PC-3 (cell line): ENCODE measurements at regions not wholly inside any gene's neighbourhood (a gene's known extent, or its start where the extent isn't known, plus 50 kb on each side); places are given as distances from the start of the nearest gene placed in this dataset.
"Not testable (repeated sequence)": the region's sequence is repeated elsewhere in the genome, so short reads cannot be mapped to it uniquely, and the experiment has no call there.

Experiments
- ATAC-seq: fragments of 200-7000 bp; cut with Tn5 transposase; 2 replicates; pipeline ENCODE4 v1.9.1; 2020; ENCODE audit warnings: mild to moderate bottlenecking, moderate library complexity
- BruUV-seq: library from RNA; stranded (reverse); fragments of 400-500 nt; replicated peaks from 2 replicates; lab custom pipeline; 2021; lab: Mats Ljungman, UMichigan
- CTCF ChIA-PET: fragments of 300-600 bp; sonication (Branson Sonifier 250); formaldehyde crosslinking; loops from one replicate; lab custom pipeline; 2022; ENCODE audit warnings: antibody characterized with exemption; lab: Charles Lee
- POLR2A ChIA-PET: fragments of 300-600 bp; sonication (Branson Sonifier 250); formaldehyde crosslinking; loops from one replicate; lab custom pipeline; 2022; ENCODE audit warnings: antibody characterized with exemption; ENCODE audit not compliant: unreplicated experiment; lab: Charles Lee
- DNase-seq: peaks from one replicate; pipeline ENCODE4 v3.0.0-alpha.2; 2015
- H2AFZ ChIP-seq: fragments of 300-600 bp; sonication (generic); 2 replicates; pipeline ENCODE4 v1.6.0; 2016; ENCODE audit warnings: antibody characterized with exemption, low read length
- H3F3A ChIP-seq: fragments of 300-600 bp; sonication (generic); one replicate; pipeline ENCODE4 v1.6.0; 2017; ENCODE audit warnings: antibody characterized with exemption, low read length, control low read depth, mild to moderate bottlenecking; ENCODE audit not compliant: unreplicated experiment
- H3K27ac ChIP-seq: fragments of 300-600 bp; sonication (generic); 2 replicates; pipeline ENCODE4 v1.5.1; 2016; ENCODE audit warnings: mild to moderate bottlenecking, low read length
- H3K27me3 ChIP-seq: fragments of 300-600 bp; sonication (generic); 2 replicates; pipeline ENCODE4 v1.6.1; 2016; ENCODE audit warnings: low read length, mixed read lengths
- H3K36me3 ChIP-seq: fragments of 300-600 bp; sonication (generic); 2 replicates; pipeline ENCODE4 v1.6.1; 2016; ENCODE audit warnings: low read depth, mixed run types, low read length, mixed read lengths
- H3K4me1 ChIP-seq: fragments of 300-600 bp; sonication (generic); 2 replicates; pipeline ENCODE4 v1.5.1; 2016; ENCODE audit warnings: low read length; ENCODE audit not compliant: insufficient read depth
- H3K4me2 ChIP-seq: fragments of 300-600 bp; sonication (generic); 2 replicates; pipeline ENCODE4 v1.6.0; 2016; ENCODE audit warnings: low read length
- H3K4me3 ChIP-seq: fragments of 300-600 bp; sonication (generic); 2 replicates; pipeline ENCODE4 v1.5.1; 2016; ENCODE audit warnings: mild to moderate bottlenecking, low read length, mixed read lengths
- H3K79me2 ChIP-seq: fragments of 300-600 bp; sonication (generic); 2 replicates; pipeline ENCODE4 v1.6.1; 2017; ENCODE audit warnings: low read length, mixed read lengths
- H3K9ac ChIP-seq: fragments of 300-600 bp; sonication (generic); 2 replicates; pipeline ENCODE4 v1.6.0; 2016; ENCODE audit warnings: mild to moderate bottlenecking, low read length
- H3K9me2 ChIP-seq: fragments of 300-600 bp; sonication (generic); replicated peaks from 2 replicates; pipeline ENCODE4 v1.6.1; 2016; ENCODE audit warnings: mixed run types, low read length, mixed read lengths
- H3K9me3 ChIP-seq: fragments of 300-600 bp; sonication (generic); 2 replicates; pipeline ENCODE4 v1.6.1; 2016; ENCODE audit warnings: low read length, mixed read lengths
- H4K20me1 ChIP-seq: fragments of 300-600 bp; sonication (generic); 2 replicates; pipeline ENCODE4 v1.6.1; 2016; ENCODE audit warnings: low read length, mixed read lengths
- EZH2 ChIP-seq: fragments of 300-600 bp; sonication (generic); IDR thresholded peaks from one replicate; pipeline ENCODE4 v1.6.1; 2017; ENCODE audit warnings: antibody characterized with exemption, mild to moderate bottlenecking, low read length; ENCODE audit not compliant: unreplicated experiment
- EZH2phosphoT487 ChIP-seq: fragments of 300-600 bp; sonication (generic); IDR thresholded peaks from 2 replicates; pipeline ENCODE4 v1.6.1; 2018; ENCODE audit warnings: mild to moderate bottlenecking, antibody characterized with exemption, low read length, borderline replicate concordance
- intact Hi-C: fragments of 100-400 bp; cut with micrococcal nuclease; formaldehyde crosslinking; loops from 2 replicates; pipeline ENCODE4 v1.9.0; 2023
- TF ChIP-seq, protein P1 (sequence below): fragments of 300-600 bp; sonication (generic); conservative IDR thresholded peaks from 2 replicates; pipeline ENCODE4 v1.5.1; 2017; ENCODE audit warnings: antibody characterized with exemption, low read depth, mild to moderate bottlenecking, low read length

- H3K4me3 ChIP-seq = no peak overlapping the region
- CTCF ChIA-PET = no interaction called here
- no TSS peak for BruUV-seq
- DNase-seq = no peak
- POLR2A ChIA-PET = no interaction called here
- H2AFZ ChIP-seq = no peak overlapping the region
- H3K79me2 ChIP-seq = no peaks in the 10 kb centered on the region
- no peak for ATAC-seq
- no peaks in the 10 kb centered on the region for H3K36me3 ChIP-seq
- no peaks in the 10 kb centered on the region for H3K9me3 ChIP-seq
- H3K27me3 ChIP-seq = no peaks in the 10 kb centered on the region
- no peaks in the 10 kb centered on the region for H3F3A ChIP-seq
- no peak overlapping the region for H3K4me2 ChIP-seq
- H3K27ac ChIP-seq = no peak overlapping the region
- intact Hi-C loops = no loop called here
- H3K4me1 ChIP-seq = no peaks in the 10 kb centered on the region
- TF ChIP-seq, protein P1, sequence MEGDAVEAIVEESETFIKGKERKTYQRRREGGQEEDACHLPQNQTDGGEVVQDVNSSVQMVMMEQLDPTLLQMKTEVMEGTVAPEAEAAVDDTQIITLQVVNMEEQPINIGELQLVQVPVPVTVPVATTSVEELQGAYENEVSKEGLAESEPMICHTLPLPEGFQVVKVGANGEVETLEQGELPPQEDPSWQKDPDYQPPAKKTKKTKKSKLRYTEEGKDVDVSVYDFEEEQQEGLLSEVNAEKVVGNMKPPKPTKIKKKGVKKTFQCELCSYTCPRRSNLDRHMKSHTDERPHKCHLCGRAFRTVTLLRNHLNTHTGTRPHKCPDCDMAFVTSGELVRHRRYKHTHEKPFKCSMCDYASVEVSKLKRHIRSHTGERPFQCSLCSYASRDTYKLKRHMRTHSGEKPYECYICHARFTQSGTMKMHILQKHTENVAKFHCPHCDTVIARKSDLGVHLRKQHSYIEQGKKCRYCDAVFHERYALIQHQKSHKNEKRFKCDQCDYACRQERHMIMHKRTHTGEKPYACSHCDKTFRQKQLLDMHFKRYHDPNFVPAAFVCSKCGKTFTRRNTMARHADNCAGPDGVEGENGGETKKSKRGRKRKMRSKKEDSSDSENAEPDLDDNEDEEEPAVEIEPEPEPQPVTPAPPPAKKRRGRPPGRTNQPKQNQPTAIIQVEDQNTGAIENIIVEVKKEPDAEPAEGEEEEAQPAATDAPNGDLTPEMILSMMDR = no peak
- TF ChIP-seq EZH2phosphoT487 (no peak), EZH2 (no peak)
- no peak overlapping the region for H3K9ac ChIP-seq
- no peaks in the 10 kb centered on the region for H3K9me2 ChIP-seq
- H4K20me1 ChIP-seq = no peaks in the 10 kb centered on the region
Measured at GRCh38 chr7:49611951-49612350, 161.5 kb upstream of the VWC2 start.

- H3K4me1 ChIP-seq = no peaks in the 10 kb centered on the region
- ChIA-PET CTCF (no interaction called here), POLR2A (no interaction called here)
- ATAC-seq = no peak
- no peaks in the 10 kb centered on the region for H3K79me2 ChIP-seq
- H2AFZ ChIP-seq = no peak overlapping the region
- H3K36me3 ChIP-seq = no peaks in the 10 kb centered on the region
- no peaks in the 10 kb centered on the region for H3K9me3 ChIP-seq
- no peaks in the 10 kb centered on the region for H4K20me1 ChIP-seq
- TF ChIP-seq EZH2phosphoT487 (no peak), EZH2 (no peak)
- TF ChIP-seq, protein P1 = no peak
- H3F3A ChIP-seq = no peaks in the 10 kb centered on the region
- no TSS peak for BruUV-seq
- no peaks in the 10 kb centered on the region for H3K27me3 ChIP-seq
- no peak overlapping the region for H3K27ac ChIP-seq
- DNase-seq = no peak
- no peak overlapping the region for H3K4me2 ChIP-seq
- no peak overlapping the region for H3K4me3 ChIP-seq
- H3K9me2 ChIP-seq = no peaks in the 10 kb centered on the region
- intact Hi-C loops = no loop called here
- no peak overlapping the region for H3K9ac ChIP-seq
Measured at GRCh38 chr7:49613759-49614158, 159.7 kb upstream of the VWC2 start.

- H4K20me1 ChIP-seq, intact Hi-C loops, H3K4me1 ChIP-seq, CTCF ChIA-PET, H3K9me2 ChIP-seq, H3K36me3 ChIP-seq, H2AFZ ChIP-seq, H3K79me2 ChIP-seq, POLR2A ChIA-PET, ATAC-seq, H3K4me2 ChIP-seq, BruUV-seq, DNase-seq, H3K9me3 ChIP-seq, H3K4me3 ChIP-seq, H3F3A ChIP-seq, H3K27ac ChIP-seq, H3K9ac ChIP-seq, H3K27me3 ChIP-seq: not testable (repeated sequence)
Measured at GRCh38 chr7:49614974-49615373, 158.5 kb upstream of the VWC2 start.
